Stimulated activated CD8-positive, alpha-beta memory T cell treated with anti-CD3 and anti-CD28 coated beads, Interleukin-7, amount 100 ng/mL, for 4 hours (primary cell): ENCODE measurements at regions not wholly inside any gene's neighbourhood (a gene's known extent, or its start where the extent isn't known, plus 50 kb on each side); places are given as distances from the start of the nearest gene placed in this dataset.
A peak's percentile ranks its signal among the peaks of the same experiment; 100 is the strongest.

Experiments
- DNase-seq, 2 donors: peaks; one replicate each; pipeline ENCODE4 v3.0.0-alpha.2; 2020; ENCODE audit warnings: low read depth in 2 of 2

- DNase-seq = no peak
These were observed 111.6 kb upstream of the SPACA1 start for GRCh38 chr6:87936065-87936464.

- DNase-seq = no peak
These were observed 112.4 kb upstream of the SPACA1 start for GRCh38 chr6:87935196-87935595.

GRCh38 chr6:87932361-87932760, 115.3 kb upstream of the SPACA1 start:
- no peak for DNase-seq

DNA sequence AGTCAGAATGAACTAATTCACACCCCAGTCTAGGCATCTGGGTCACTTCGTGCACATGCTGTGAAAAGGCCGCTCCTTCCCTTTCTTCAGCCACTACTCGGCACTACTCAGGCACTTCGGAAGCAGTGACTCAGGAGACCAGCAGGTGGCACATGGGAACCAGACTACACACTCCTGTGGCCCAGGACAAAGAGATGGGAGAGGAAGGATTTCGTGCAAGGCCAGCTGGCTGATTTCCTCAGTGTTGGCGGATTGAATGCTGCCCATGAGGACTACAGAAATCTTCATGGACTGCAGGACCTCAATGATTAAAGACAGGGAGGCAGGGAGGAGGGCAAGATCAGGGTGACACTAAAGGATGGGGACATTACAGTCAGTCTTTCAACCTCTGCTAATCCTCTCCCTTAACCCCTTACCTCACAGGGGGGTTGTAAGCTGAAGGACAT, 117.8 kb upstream of the SPACA1 start:
- DNase-seq = peak in 1 of 2 donors; percentile 9

DNA sequence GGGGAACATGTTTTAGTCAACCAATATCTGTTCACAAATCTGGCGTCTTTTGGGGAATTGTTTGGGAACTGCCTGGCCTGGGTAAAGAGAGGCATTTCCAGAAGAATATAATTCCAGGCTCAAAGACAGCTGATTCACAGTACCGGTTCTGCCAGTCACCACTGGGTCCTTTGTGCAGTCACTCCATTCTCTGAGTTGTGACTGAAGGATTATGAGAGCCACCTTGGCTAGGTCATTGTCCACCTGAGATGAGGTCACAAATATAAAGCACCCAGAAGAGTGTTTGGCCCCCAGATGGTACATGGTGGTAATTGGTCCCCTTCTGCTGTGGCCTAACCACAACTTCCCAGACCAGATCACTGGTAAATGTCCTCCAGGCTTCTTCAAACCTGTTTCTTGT, 121.0 kb upstream of the SPACA1 start:
- no peak for DNase-seq

GRCh38 chr6:87926072-87926471, 121.6 kb upstream of the SPACA1 start:
- no peak for DNase-seq

DNA sequence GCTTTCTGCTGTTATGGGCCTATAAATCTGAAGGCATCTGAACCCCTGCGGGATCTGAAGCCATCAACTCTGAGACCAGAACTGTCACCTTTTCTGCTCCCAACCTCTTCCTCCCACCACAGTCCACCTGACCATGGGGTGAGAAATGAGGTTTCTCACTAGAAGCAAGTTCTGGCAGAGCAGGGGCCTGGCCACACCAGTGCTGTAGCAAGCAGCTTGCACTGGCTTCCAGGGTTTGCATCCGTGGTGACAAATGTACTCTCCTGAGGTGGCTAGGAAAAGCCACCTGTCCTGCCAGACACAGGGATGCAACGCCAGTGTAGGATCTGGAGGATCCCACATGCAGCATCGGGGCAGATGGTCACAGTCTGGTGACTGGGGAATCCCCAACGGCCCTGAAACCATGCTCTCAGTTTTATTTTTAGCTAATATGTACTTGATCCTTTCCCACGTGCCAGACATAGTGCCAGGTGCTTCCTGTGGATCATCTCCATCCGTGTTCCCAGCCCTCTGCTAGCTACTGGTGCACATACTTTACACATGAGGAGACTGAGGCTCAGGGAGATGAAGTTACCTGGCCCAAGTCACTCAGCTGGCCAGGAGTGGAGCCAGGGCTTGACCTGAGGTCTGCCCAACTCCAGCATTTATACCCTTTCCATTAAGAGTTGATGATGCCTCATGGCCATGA, 122.1 kb upstream of the SPACA1 start:
- DNase-seq = peak in 1 of 2 donors; percentile 2

- no peak for DNase-seq
These were observed 124.1 kb upstream of the SPACA1 start for GRCh38 chr6:87923389-87924050.

GRCh38 chr6:87922947-87923330, 124.7 kb upstream of the SPACA1 start:
- DNase-seq = no peak

- DNase-seq = no peak
These were observed 125.3 kb upstream of the SPACA1 start for GRCh38 chr6:87922196-87922946.

DNA sequence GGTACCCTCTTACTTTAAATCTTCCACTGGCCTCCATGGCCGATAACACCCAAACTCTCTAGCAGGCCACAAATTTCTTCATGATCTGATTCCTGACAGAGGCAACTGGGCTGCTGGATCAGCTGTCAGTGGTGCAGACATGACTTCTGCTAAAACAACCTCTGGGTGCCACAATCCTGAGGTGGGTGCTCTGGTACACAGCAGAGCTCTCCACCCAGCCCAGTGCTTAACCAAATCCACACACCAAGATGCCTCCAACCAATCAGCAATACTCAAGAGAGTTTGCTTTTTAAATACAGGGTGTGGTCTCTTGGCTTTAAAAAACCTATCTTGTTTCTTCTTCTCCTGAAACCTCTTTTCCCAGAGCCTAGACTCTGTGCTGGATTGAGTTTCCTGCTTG, 126.6 kb upstream of the SPACA1 start:
- DNase-seq = no peak

DNA sequence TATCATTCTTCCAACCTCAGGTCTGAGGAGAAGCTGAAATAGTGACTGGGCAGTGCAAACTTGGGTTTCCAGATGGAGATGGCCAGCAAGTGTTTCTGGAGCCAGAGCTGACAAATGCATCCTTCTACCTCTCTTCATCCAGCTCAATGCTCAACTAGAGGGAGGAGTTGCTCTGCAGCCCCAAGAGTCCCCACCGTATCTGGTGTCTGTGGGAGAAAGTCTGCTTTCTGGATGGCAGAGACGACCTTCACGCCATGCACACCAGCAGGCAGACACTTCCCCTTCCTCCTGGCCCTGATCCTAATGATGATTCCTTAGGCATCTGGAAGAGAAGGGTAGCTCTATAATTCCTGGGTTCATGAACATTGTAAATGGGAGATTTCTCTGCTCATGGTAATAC, 127.4 kb upstream of the SPACA1 start:
- no peak for DNase-seq

DNA sequence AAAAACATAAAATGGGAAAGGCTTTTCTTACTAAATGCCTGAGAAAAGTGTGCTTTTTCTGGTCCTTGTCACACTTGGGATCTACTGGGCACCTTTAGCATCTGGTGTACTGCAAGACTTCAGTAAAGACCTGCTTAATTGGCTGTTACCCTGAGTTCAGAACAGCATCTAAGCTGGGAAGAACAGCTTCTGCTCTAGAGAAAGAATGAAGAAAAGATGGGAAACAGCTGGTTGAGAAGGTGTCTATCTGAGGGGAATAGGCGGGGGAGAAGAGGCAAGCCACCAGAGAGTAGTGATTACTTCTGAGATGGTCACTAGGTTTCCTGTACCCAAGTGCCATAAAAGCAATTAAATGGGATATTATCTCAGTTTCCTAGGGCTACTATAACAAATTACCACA, 128.2 kb upstream of the SPACA1 start:
- no peak for DNase-seq

DNA sequence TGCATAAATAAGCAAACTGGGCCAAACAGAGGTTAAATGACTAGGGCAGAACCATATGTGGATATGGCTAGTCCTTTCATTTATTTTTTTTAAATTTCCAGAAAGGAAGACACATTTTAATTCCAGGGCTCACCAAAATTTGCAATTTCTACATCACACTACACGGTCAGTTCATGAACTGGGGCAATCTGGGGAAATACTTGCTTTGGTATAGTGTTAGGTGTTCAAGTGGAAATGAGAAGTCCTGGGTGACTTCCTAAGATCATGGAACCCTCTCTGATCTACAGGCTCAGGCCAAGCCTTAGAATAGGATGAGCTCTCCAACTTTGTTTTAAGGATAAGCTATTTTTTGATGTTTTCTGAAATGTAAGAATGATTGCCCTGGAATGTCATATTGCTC, 128.6 kb upstream of the SPACA1 start:
- no peak for DNase-seq

GRCh38 chr6:87918461-87918941, 129.1 kb upstream of the SPACA1 start:
- no peak for DNase-seq

DNA sequence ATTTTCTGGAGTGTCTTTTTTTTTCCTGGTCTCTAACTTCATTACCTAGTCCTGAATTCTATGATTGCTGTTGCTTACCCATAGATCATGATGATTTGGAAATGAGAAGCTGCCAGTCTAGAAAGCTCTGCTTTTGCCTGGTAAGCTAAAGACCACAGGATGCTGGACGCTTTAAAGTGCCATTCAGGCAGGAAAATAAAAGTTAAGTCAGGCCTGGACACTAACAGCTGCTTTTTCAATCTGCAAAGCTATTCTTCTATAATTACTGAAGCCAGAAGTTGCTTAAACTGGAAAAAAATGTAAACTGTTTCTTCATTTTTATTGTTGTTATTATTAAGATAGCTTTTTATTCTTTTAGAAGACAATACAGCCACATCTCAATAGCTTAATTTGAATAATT, 129.8 kb upstream of the SPACA1 start:
- no peak for DNase-seq

DNA sequence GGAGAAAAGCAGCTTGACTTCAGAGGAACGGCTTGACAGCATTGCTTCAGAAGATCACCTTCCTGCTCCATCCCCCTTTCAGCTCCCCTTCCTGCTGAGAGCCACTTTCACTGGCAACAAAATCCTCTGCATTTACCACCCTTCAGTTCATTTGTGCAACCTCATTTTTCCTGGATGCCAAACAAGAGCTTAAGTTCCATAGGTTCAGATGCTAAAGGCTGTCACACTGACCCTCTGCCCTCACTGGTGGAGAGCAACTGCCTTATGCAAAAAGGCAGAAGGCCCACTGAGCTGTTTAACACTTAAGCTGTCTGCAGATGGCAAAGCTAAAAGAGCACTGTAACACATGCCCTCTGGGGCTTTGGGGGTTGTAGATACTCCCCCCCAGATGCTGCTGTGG, 131.2 kb upstream of the SPACA1 start:
- no peak for DNase-seq

DNA sequence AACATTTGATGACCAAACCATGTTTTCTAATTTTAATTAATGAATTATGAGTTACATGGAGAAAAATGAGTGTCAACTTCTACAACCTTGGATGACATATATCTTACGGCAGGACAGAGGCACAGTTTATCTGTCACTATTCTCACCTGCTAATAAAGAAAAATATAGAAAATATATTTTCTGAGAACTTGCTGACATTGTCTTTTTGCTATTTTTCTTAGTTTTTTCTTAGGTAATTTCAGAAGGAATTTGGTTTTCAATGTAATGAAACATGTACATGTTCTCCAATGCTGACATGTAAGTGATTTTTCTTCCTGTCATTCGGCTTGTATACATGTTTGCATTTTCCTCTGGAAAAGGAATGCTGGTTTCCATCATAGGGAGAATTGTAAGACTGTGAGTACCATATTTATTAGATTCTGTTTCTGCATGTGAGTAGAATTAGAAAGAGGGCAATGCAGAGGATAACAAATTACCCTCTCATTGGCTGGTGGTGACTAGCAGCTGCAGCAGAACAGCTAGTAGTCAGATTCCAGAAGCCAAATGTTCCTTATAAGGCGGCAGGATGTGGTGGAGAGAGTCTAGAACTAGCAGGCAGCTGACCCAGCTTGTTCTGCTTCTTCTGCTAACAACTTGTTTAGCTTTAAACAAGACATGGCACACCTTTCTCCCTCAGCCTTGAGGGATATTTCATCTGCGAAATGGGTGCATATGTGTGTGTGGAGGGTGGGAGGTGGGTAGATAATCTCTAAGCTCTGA, 132.8 kb upstream of the SPACA1 start:
- no peak for DNase-seq

DNA sequence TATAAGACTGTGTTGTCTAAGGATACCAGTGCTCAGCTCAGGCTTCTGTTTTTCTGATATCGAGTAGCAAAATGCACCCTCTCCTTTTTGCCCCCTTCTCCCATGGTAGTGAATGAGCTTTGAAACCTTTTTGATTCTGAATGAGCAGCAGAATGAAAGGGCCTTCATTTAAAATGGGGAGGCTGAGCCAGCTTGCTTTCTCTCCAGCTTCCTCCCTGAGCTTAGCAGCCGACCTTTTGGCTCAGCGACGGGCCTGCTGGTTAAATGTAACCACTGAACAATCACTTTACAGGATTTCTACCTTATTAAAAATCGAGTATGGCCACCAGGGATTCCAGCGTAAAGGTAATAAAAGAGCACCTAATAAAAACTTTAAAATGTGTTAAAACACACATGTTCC, 133.7 kb upstream of the SPACA1 start:
- DNase-seq = no peak

DNA sequence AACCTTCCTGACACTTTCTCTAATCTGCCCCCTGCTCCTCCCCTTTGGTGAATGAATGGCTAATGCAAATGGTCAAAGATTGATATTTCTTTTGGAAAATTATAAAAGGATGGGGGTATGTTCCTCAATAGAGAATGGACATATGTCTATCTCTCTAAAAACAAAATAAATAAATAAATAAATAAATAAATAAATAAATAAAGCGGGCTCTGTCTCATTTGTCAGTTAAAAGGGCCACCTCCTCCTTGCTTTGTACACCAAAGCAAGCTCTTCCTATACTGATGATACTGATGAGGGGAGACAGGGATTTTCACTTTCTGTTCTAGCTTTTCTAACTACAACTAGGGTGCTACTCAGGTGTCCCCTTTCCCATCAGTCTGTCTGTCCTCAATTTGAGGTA, 135.5 kb upstream of the SPACA1 start:
- no peak for DNase-seq

DNA sequence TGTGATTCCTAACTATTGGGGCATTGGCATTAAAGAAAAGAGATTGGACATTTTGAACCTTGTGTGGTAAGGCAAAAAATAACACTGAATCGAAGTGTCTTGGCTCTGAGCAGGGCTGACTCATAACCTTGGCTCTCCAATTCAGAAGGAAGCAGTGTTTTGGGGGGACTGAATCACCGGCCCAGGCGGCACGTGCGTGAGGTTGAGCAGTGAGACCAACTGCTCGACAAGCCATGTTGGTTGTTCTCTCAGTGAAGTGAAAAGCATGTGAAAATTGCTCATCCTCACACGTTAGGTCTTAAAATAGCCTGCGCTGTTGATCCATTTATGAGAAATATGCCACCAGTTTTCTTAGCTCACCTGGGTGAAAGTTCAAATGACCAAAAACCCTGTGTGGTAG, 137.8 kb upstream of the SPACA1 start:
- no peak for DNase-seq
